RWPE1 (cell line): ENCODE measurements at regions not wholly inside any gene's neighbourhood (a gene's known extent, or its start where the extent isn't known, plus 50 kb on each side); places are given as distances from the start of the nearest gene placed in this dataset.
"Not testable (repeated sequence)": the region's sequence is repeated elsewhere in the genome, so short reads cannot be mapped to it uniquely, and the experiment has no call there.

Source experiments
- CTCF ChIA-PET: fragments of 350-600 bp; sonication (Branson Sonifier 250); formaldehyde crosslinking; extraction: SDS; loops from one replicate; lab custom pipeline; 2021; lab: Yijun Ruan, JAX
- POLR2A ChIA-PET: fragments of 400-600 bp; formaldehyde crosslinking; extraction: SDS; loops from one replicate; lab custom pipeline; 2020; ENCODE audit warnings: antibody characterized with exemption; ENCODE audit not compliant: low non-redundant PET; lab: Yijun Ruan, JAX
- DNase-seq: peaks from one replicate; pipeline ENCODE4 v3.0.0; 2012; ENCODE audit warnings: low spot score
- H3K27ac ChIP-seq: fragments of 450-650 bp; 2 replicates; pipeline ENCODE4 v1.5.1; 2017
- TF ChIP-seq, protein P1 (sequence below): fragments of 450-650 bp; conservative IDR thresholded peaks from 2 replicates; pipeline ENCODE4 v1.5.1; 2017; ENCODE audit warnings: low read depth, mild to moderate bottlenecking

DNA sequence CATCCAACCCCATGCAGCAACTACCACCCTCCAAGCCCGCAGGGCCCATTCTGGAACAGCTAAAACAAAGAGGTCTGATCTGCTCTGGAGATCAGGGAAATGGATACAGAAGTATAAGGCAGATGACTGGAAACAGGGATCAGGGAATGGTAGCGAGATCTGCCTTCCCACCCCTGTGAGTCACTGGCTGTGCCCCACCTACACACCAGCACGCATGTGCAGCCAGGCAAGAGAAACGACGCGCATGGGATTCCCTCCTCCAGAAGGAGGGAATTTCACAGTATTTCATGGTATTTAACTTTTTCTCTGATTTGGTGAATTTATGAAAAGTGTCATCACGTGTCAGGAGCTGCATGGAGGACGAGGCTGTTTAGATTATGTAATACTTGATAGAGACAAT, 116.7 kb downstream of the ARRDC4 start:
- POLR2A ChIA-PET = no interaction called here

DNA sequence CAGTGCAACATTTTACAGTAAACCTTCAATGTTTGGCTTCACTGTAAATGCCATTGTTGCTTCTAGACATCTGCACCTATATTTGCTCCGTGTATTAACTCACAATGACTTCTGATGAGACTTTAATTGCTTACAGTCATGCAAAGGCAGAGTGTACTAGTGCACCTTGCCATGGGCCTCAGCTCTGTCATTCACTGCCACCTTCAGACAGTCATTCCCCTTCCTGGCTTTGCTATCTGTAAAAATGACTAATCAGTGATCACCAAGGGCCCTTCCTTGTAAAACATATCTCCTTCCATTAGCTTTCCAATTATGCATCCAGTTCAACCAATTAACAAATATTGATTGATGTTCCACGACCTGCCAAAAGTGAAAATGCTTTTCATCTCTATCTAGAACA, 120.3 kb downstream of the ARRDC4 start:
- ChIA-PET POLR2A (no interaction called here), CTCF (no interaction called here)
- DNase-seq = no peak
- TF ChIP-seq, protein P1, sequence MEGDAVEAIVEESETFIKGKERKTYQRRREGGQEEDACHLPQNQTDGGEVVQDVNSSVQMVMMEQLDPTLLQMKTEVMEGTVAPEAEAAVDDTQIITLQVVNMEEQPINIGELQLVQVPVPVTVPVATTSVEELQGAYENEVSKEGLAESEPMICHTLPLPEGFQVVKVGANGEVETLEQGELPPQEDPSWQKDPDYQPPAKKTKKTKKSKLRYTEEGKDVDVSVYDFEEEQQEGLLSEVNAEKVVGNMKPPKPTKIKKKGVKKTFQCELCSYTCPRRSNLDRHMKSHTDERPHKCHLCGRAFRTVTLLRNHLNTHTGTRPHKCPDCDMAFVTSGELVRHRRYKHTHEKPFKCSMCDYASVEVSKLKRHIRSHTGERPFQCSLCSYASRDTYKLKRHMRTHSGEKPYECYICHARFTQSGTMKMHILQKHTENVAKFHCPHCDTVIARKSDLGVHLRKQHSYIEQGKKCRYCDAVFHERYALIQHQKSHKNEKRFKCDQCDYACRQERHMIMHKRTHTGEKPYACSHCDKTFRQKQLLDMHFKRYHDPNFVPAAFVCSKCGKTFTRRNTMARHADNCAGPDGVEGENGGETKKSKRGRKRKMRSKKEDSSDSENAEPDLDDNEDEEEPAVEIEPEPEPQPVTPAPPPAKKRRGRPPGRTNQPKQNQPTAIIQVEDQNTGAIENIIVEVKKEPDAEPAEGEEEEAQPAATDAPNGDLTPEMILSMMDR = no peak
- H3K27ac ChIP-seq = no peak overlapping the region

More for the DNA sequence above, 116.7 kb downstream of the ARRDC4 start:
- TF ChIP-seq, protein P1 = no peak
- CTCF ChIA-PET = interaction anchor here (0.5 to 0.8 kb wide), 3 partner anchors 351 to 954 kb away, joined by 3 to 4 read pairs (median 3); no protein-coding TSS in a partner anchor
- DNase-seq = peak; percentile 47
- no peak overlapping the region for H3K27ac ChIP-seq

DNA sequence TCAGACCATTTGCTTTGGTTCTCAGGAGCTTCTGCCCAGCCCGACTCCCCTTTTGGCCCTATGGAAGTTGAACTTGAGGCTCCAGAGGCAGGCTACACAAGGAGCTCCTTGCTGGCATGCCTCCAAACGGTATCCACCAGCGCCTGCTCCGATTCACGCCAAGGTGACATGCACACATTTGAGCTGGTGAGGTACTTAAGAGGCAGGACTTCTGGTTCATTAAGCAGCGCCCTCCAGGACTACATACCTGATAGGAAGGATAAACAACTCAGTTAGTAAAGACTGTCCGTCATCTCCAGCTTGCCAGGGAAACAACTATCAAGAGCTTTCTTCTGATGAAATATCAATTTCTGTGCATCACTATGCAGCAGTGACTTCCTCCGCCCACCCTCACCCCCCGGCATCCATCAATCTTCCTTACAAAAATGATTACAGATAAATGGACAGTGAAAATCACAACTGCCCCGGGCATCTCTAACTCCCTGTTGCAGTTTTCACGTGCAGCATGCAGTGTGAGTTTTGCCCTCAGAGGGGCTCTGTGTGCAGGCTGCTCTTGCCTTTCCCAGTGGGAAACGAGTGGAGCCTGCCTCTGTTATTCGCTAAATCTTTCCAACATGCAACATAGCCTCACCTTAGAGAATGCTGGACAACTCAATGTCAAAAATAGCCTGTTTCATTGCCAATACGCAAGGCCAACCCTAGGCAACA, 122.9 kb downstream of the ARRDC4 start:
- CTCF ChIA-PET = interaction anchor here (1.3 kb wide), 2 partner anchors 95 to 174 kb away, joined by 3 read pairs; no protein-coding TSS in a partner anchor
- POLR2A ChIA-PET = no interaction called here
- DNase-seq = no peak
- no peak overlapping the region for H3K27ac ChIP-seq
- TF ChIP-seq, protein P1 = no peak

DNA sequence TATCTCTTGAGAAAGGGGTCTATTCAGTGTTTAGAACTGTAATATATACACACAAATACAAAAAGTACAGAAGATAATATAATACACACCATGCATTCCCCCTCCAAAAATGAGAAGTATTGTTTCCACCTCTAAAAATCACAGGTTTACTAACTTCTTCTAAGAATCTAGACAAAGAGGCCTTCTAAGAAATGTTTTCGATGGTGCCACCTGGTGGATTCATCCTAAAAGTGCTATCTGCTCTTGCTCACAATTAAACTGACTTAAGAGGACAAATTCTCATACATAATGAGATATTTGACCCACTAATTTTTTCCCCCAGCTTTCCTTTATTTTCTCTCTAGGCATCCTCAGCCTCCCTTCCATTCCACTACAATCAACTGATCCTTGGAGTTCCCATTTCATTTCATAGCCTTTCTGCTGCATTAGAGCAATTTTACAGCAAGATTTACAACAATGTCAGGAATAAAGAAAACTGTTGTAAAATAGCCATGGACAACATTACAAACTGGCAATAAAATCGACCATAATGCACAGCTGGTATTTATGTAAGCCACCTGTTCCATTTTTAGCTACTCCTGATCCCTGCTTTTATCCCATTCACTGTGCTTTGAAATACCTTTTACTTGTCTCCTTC, 124.6 kb downstream of the ARRDC4 start:
- CTCF ChIA-PET = interaction anchor here (0.6 to 1.6 kb wide), 4 partner anchors 50 to 510 kb away, joined by 3 to 6 read pairs (median 4); no protein-coding TSS in a partner anchor
- POLR2A ChIA-PET = no interaction called here
- TF ChIP-seq, protein P1 = peak; percentile 82
- H3K27ac ChIP-seq = no peak overlapping the region
- peak; percentile 59 for DNase-seq

DNA sequence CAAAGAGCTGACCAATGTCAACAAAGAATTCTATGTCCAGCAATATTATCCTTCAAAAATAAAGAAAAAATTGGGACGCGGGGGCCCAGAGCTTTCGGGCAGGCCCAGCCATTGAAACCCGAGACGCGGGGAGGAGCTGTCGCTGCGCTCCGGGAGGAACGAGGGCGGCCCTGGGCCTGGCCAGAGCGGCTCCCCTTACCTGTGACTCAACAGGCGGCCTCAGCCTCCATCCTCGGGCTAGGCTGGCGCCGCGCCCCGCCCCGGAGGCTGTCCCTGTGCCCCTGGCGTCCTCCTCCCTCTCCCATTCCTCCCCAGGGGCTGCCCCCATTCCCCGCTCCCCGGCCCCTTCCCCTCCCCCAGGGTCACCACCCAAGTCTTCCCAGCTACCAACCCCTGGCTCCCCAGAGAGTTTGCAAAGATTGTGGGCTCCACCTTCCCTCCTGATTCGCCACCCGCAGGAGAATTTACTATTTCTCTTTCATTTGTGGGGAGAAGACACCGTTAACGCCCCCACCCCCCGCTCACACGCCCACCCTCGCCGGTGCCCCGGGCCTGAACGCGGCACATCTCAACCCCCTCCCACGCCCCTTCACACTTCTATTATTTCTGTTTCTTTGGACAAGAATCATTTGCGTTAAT, 127.9 kb downstream of the ARRDC4 start:
- CTCF ChIA-PET = interaction anchor here (1.4 kb wide), 1 partner anchor 89 kb away, joined by 10 read pairs; no protein-coding TSS in a partner anchor
- H3K27ac ChIP-seq, DNase-seq, POLR2A ChIA-PET: not testable (repeated sequence)

DNA sequence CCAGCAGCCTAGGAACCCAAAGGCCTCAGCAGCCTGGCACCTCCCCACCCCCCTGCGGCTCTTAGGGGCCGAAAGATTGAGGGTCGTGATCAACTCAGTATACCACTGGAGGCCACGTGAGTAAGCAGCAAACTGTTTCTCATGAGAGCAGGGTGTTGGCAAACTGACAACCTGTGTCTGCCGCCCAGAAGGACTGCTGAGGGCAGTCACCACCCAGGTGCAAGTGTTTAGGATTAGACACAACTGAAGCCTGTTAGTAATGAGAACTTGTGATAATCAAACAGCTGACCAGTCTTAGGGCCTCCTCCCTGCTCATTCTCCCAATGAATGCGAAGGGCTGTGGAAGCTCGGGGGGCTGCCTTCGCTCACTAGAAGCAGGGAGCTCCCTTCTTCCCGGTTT, 128.8 kb downstream of the ARRDC4 start:
- CTCF ChIA-PET, DNase-seq, POLR2A ChIA-PET, H3K27ac ChIP-seq: not testable (repeated sequence)

DNA sequence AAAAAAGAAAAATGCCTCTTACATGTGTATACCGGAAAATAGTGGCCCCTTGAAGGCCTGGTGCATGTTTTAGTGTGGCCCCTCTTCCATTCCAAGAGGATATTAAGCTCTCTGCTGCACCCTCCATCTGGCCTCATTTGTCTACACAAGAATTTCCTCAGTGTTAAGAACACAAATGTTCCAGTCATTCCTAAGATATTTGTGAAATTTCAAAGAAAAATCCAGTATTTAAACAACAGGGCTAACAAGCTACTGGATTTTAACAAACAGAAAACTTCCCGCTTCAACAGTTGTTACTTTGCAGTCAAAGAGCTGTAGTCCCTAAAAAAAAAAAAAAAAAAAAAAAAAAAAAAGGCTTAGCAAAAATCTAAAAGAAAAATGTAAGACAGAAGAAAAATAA, 137.5 kb downstream of the ARRDC4 start:
- CTCF ChIA-PET, DNase-seq, H3K27ac ChIP-seq, POLR2A ChIA-PET: not testable (repeated sequence)

DNA sequence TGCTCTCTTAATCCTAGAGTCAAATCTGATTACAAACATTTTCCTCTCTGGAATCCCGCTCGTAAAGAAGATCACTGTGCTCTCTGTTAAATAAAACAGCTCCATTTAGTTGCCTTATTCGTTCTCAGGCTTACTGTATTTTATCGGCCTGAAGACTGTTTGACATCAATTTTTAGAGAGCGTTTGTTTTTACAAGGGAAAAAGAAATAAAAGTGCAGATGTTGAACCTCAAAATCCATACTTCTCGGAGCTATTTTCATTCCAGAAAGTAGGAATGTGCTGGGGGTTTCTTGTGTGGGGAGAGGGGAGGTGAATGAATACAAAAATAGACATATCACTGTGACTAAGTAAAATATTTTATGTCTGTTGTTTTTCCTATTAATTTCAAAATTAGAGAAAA, 140.1 kb downstream of the ARRDC4 start:
- CTCF ChIA-PET = interaction anchor here (0.6 kb wide), 1 partner anchor 1099 kb away, joined by 3 read pairs; no protein-coding TSS in a partner anchor
- H3K27ac ChIP-seq, POLR2A ChIA-PET, DNase-seq: not testable (repeated sequence)
